ENCODE measurements at regions not wholly inside any gene's neighbourhood (a gene's known extent, or its start where the extent isn't known, plus 50 kb on each side); places are given as distances from the start of the nearest gene placed in this dataset.
"Not testable (repeated sequence)": the region's sequence is repeated elsewhere in the genome, so short reads cannot be mapped to it uniquely, and the experiment has no call there.

DNA sequence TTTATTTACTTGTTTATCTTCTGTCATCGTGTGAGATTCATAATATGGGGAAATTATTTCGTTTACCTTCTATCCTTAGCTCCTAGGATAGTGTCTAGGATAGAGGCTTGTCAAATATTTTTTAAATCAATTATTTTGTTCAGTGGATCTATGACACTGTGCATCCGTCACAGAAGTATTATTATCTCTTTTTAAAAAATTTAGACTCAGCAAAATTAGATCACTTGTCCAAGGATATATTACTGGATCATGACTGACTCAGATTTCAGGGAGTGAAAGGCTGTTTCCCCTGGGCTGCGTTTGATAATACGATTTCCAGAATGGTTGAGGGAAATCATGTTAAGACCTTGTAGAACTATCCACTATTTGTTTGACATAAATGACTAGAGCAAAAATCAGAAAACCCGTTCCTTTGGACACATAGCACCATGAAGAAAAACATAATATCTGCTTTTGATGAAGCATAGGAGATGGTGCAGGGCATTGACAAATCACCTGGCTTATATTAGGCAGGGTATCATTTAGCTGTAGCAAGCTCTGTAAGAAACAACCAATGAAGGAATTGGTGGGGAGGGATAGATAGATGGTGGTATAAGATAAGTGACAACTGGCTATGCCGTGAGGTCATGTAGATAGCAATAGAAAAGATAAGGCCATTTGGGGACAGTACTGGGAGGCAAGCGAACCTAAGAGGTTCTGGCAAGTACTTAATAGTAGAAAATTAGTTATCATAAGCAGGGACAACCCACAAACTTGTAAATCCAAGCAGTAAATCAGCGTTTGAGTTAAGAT is 465.2 kb upstream of the MAN1A1 start:
- no peak for DNase-seq (ENCODE audit: low read depth)

DNA sequence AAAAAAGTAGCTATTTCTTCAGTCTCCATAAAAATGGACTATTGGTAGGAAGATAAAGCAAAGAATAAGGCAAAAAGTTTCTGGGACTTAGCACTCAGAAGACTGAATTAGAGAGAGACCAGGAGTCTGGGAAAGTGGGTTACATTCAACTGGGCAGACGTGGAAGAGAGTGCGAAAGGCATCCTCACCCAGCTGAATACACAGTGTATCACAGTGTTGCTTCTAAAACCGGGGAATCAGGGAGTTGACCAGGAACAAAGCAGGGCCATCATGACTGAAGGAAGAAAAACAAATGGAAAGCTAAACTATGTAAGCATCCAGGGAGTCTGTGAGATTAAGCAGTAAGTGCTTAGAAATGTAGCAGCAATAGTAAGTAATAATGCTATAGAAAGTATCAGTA is 452.9 kb upstream of the MAN1A1 start:
- DNase-seq (ENCODE audit: low read depth): no peak

- DNase-seq (ENCODE audit: low read depth): no peak
Observed at GRCh38 chr6:119801056-119801455, 451.5 kb upstream of the MAN1A1 start.

DNA sequence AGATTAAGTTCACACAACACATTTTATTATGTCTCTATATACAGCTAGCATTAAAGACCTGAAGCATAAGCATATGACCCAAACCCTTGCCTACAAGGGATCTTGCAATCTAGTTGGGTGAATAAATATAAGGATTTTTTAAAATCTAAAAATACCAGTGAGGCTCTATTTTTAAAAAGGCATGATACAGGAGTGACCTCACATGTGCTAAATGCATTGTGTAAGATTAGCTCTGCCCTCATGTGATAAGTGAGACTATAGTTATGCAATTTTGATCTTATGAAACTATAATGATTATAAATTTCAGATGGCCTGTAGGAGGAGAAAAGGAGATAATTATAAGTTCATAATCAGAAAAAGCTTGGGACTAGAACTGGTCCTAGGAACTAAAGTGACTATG is 451.0 kb upstream of the MAN1A1 start:
- no peak for DNase-seq (ENCODE audit: low read depth)

- DNase-seq (ENCODE audit: low read depth): no peak
Observed at GRCh38 chr6:119799596-119800509, 450.3 kb upstream of the MAN1A1 start.

DNA sequence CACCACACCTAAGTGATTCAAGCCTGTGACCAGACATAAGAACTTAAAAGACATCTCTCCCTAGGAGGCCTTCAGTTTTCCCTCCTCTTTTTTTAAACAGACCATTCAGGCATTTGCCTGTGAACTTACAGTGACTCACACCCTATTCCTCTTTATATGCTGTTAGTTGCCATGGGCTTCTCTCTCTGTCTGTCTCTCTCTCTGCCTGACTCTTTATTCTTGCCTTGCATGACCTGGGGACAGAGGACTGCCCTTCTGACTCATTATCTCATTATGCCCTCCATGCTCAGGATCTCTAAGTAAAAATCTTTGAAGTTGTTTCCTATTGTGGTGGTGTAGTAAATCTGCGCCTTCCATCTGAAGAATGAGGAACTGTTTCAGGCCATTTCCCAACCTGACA is 442.2 kb upstream of the MAN1A1 start:
- DNase-seq (ENCODE audit: low read depth): peak; percentile 65

DNA sequence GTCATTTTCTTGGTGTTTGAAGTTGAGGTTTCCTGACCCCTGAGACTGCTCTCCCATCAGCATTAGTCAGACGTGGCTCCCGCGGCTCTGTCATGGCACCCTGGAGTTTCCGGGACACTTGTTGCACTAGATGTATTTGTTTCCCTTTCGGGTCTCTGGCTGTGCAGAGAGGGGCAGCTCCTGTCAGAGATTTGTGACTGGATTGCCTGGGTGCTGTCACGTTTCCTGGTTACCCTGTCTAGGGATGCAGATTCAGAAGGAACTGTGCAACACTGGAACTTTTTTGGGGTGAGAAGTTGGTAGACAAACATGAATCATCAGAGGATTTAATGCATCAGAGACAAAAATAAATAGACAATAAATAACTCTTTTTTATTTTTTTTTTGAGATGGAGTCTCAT is 431.8 kb upstream of the MAN1A1 start:
- DNase-seq (ENCODE audit: low read depth): peak; percentile 27

DNA sequence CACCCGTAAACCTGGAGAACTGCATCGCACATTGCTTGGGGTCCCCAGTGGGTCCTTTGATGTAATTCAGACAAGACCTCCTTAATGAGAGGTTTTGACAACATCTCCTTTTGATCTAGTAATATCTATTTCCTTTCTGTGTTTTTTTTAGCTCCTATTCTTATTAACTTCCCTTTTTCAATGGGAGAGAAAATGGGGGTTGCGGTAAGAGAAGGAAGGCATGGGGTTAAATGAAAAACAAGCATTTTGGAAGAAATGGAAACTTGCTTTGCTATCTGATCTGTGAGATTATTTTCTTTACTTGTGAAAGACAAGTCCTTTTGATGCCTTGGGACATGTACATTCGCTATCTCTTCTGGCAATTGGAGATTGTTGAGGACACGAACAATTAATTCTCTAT is 418.6 kb upstream of the MAN1A1 start:
- no peak for DNase-seq (ENCODE audit: low read depth)

- DNase-seq (ENCODE audit: low read depth): no peak
Observed at GRCh38 chr6:119764927-119765681, 415.5 kb upstream of the MAN1A1 start.

- peak; percentile 22 for DNase-seq (ENCODE audit: low read depth)
Observed at GRCh38 chr6:119760046-119760445, 410.5 kb upstream of the MAN1A1 start.

DNA sequence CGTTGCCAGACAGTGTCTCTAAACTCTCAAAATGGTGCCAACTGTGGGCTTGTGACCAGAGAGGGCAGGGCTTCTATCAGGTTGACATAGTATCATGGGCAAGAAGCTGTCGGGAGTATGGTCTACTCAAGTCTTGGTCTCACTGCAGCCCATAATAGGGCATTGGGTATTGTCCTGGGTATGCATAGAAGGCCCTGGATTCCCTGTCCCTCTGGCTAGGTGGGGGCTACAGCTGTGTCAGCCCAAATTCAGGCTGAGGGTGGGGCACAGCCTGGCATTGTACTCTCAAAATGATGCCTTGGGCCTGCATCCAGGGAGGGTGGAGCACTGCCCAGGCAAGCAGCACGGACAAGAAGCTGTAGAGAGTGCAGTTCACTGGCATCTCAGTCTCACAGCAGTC is 408.8 kb upstream of the MAN1A1 start:
- DNase-seq (ENCODE audit: low read depth): no peak

- no peak for DNase-seq (ENCODE audit: low read depth)
Observed at GRCh38 chr6:119757467-119757866, 407.9 kb upstream of the MAN1A1 start.

DNA sequence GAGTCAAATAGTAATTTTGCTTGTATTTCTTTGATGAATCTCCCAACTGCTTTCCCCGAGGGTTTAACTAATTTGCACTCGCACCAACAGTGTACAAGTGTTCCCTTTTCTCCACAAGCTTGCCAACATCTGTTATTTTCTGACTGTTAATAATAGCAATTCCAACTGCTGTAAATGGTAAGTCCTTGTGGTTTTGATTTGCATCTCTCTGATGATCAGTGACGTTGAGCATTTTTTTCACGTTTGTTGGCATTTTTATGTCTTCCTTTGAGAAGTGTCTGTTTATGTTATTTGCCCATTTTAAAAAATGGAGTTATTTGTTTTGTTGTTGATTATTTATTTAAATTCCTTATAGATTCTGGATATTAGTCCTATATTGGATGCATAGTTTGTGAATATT is 399.8 kb upstream of the MAN1A1 start:
- peak; percentile 39 for DNase-seq (ENCODE audit: low read depth)

DNA sequence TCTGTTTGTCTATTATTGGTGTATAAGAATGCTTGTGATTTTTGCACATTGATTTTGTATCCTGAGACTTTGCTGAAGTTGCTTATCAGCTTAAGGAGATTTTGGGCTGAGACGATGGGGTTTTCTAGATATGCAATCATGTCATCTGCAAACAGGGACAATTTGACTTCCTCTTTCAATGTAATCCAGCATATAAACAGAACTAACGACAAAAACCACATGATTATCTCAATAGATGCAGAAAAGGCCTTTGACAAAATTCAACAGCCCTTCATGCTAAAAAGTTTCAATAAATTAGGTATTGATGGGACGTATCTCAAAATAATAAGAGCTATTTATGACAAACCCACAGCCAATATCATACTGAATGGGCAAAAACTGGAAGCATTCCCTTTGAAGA is 399.0 kb upstream of the MAN1A1 start:
- DNase-seq (ENCODE audit: low read depth): not testable (repeated sequence)

GRCh38 chr6:119742188-119742803 is 392.7 kb upstream of the MAN1A1 start:
- DNase-seq (ENCODE audit: low read depth): peak; percentile 36

DNA sequence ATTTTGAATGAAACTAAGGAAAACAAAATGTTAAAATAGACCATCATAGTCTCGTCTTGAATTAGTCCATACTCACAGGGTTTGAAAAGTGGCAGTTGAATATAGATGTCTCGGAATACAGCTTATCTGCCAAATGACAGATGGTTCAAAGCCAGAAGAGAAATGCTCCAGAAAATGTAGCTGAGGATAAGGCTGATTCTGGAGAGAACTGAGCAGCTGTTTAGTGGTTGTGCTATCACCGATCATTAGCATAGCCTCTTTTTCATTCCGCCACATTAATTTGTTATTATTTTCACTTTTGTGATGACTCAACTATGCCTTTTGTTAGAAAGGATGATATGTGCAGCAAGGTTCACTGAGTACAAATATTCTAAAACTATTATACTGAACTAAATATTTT is 390.2 kb upstream of the MAN1A1 start:
- DNase-seq (ENCODE audit: low read depth): no peak

GRCh38 chr6:119738425-119738824 is 388.9 kb upstream of the MAN1A1 start:
- no peak for DNase-seq (ENCODE audit: low read depth)

DNA sequence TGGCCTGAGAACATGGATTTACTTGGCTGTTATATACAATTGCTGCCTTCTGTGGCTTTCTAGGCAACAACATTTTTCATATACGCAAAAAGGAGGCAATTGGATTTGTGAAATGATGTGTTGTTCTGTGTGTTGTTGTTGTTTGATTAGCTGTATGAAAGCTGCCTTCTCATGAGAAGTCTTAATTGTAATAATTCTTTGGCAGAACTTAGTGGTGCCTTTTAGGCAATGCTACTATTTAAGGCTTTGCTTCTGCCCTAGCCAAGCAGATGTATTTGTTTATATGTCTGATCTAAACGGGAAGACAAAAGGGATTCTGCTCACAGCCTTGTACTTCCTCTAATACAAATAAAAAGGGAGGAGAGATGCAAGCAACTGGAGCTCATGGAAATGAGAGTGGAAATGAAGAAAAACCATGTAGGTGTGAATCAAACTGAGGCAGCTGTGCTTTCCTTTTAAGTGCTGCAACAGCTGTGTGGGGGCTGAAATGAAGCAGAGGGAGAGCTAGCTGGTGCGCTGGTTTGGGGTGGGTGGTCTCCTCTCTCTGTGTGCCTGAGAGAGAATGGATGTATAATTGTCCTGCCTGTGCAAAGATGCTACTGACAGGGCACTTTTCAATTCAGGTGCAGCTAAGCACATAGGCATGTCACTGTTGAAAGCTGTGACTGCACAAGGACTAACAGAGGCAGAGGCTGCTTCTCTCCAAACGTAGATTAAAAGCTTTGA is 386.9 kb upstream of the MAN1A1 start:
- no peak for DNase-seq (ENCODE audit: low read depth)

GRCh38 chr6:119735530-119735929 is 386.0 kb upstream of the MAN1A1 start:
- no peak for DNase-seq (ENCODE audit: low read depth)

- no peak for DNase-seq (ENCODE audit: low read depth)
Observed at GRCh38 chr6:119734227-119734626, 384.7 kb upstream of the MAN1A1 start.

DNA sequence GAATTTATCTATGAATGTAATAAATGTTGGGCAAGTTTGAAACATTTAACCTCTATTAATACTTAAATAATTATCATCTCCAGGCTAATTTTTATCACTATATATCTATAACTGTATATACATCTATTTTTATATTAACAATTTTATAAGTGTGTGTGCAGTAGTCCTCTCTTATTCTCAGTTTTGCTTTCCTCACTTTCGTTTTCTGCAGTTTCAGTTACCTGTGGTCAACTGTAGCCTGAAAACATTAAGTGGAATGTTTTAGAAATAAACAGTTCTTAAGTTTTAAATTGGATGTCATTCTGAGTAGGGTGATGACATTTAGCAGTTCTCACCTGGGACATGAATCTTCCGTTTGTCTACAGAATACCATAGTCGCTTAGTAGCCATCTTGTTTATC is 379.4 kb upstream of the MAN1A1 start:
- DNase-seq (ENCODE audit: low read depth): no peak

Data from M059J (cell line).